GOT3 (cell line): ENCODE measurements at regions not wholly inside any gene's neighbourhood (a gene's known extent, or its start where the extent isn't known, plus 50 kb on each side); places are given as distances from the start of the nearest gene placed in this dataset.
"Not testable (repeated sequence)": the region's sequence is repeated elsewhere in the genome, so short reads cannot be mapped to it uniquely, and the experiment has no call there.

ENCODE experiments used
- DNase-seq: peaks from one replicate; lab custom pipeline; 2025; ENCODE audit warnings: mixed read lengths; lab: John Stamatoyannopoulos, UW

- no peak for DNase-seq
Measured at GRCh38 chr13:103895835-103896531, 829.8 kb upstream of the SLC10A2 start.

- no peak for DNase-seq
Measured at GRCh38 chr13:103894626-103895025, 828.4 kb upstream of the SLC10A2 start.

GRCh38 chr13:103884101-103884723, 818.0 kb upstream of the SLC10A2 start:
- DNase-seq, result no peak

DNA sequence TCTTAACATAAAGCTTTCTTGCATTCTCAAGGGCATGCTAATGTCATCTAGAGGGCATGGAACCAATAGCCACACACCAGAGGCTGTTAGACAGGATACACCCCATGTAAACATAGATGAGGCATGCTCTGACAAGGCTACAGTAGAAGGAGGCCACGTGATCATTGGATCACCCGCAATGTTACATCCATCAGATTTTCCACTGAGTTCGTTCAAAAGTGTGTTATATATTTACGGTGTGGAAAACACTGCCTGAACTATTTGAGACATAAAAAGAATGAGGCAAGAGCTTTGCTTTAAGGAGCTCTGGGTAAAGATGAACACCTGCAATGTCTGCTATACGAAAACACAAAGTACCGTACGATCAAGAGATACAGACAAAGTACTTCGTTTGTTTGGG, 817.5 kb upstream of the SLC10A2 start:
- no peak for DNase-seq

GRCh38 chr13:103883164-103883563, 816.9 kb upstream of the SLC10A2 start:
- peak; percentile 11 for DNase-seq

DNA sequence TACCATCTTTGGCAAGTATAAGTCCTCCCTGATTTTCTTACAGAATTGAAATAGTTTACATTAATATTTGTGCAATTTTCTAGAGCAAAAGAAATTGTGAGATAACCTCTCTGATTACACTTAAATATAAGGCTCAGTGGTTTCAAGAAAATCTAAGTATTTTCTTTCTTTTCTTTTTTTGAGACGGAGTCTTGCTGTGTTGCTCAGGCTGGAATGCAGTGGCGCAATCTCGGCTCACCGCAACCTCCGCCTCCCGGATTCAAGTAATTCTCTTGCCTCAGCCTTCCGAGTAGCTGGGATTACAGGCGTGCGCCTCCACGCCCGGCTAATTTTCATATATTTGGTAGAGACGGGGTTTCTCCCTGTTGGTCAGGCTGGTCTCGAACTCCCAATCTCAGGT, 813.9 kb upstream of the SLC10A2 start:
- DNase-seq, result not testable (repeated sequence)

DNA sequence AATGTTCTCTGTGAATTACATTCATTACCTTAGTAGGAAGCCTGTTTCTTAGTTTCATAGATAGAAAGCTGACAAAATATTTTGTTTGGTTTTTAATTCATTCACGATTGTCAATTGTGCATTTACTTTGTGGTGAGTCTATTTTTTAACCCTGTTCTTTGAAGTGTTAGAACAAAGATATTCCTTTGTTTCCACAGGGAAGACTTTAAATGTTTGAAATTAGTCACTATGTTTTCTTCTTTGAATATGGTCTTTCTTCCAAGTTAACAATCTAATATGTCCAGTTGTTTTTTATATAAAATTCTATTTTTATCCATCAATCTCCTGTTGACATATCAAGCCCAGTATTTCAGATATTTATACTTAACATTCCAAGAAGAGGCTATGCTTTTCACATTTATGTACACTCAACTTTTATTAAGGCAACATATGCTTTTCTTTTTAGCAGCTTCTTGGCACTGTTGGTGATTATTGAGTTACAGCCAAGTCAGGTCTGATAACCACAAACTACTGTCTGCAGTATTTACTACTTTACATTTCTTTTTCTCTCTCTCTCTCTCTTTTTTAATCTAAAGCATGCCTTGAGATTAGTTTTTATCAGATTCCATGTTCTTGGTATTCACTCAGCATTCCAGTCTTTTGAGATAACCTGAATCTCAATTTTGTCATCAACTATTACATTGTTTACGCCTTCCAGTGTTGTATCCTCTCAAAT, 812.8 kb upstream of the SLC10A2 start:
- DNase-seq, result no peak

DNA sequence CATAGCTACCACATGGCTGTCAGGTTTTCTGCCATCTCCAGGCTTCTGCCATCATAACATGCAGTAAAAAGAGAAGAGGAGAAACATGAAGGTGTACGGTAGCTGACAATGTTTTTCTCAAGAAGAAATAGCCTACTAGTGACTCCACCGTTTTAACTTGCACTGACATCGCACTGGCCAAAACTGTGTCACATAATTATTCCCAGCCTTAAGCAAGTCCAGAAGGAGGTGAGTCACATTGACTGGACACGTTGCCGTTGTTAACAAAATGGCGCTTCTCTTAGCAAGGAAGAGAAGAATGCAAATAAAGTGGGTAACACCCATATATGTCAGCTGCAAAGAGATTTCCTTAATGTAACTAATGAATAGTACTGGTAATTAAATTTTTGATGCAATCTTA, 810.4 kb upstream of the SLC10A2 start:
- no peak for DNase-seq

DNA sequence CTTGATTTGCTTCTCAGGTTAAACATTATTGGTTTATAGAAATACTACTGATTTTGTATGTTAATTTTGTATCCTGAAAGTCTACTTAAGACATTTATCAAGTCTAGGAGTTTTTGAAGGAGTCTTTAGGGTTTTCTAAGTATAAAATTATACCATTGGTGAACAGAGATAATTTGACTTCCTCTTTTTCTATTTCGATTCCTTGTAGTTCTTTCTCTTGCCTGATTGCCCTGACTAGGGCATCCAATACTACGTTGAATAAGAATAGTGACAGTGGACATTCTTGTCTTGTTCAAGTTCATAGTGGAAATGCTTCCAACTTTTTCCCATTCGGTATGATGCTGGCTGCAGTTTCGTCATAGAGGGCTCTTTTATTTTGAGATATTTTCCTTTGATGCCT, 807.5 kb upstream of the SLC10A2 start:
- DNase-seq, result no peak

DNA sequence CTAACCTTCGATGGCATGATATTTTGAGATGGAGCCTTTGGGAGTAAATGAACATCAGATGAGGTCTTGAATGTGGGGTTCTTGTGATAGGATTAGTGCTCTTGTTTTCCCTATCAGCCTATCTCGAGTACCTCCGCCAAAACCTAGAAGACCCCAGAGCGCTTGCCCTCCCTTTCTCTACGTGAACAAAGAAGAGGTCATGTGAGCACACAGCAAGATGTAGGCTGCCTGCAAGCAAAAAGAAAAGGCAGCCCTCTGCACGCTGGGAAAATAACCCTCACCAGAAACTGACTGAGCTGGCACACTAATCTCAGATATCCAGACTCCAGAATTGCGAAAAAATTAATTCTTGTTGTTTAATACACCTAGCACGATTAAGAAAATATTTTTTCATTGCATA, 799.8 kb upstream of the SLC10A2 start:
- no peak for DNase-seq

DNA sequence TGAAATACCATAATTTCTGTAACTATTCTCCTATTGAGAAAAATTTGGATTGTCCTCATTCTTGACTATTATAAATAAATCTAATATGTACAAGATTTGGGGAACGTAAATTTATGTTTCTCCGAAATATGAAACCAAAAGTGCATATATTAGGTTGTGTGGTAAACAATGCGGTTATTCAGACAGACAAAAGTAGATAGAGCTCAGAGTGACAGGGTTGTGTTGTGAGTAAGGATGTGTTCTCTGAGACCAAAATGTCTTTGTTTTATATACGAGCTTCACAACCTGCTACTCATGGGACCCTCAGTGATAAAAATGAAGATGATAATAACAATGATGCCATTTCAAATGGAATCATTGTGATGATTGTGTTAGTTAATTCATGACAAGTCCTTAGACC, 796.3 kb upstream of the SLC10A2 start:
- DNase-seq, result no peak

GRCh38 chr13:103859952-103860351, 793.7 kb upstream of the SLC10A2 start:
- DNase-seq, result no peak

GRCh38 chr13:103852036-103852435, 785.8 kb upstream of the SLC10A2 start:
- DNase-seq, result no peak

GRCh38 chr13:103844471-103844870, 778.3 kb upstream of the SLC10A2 start:
- DNase-seq, result no peak

GRCh38 chr13:103839460-103839859, 773.2 kb upstream of the SLC10A2 start:
- no peak for DNase-seq

- no peak for DNase-seq
Measured at GRCh38 chr13:103835052-103835451, 768.8 kb upstream of the SLC10A2 start.

- no peak for DNase-seq
Measured at GRCh38 chr13:103833294-103833852, 767.2 kb upstream of the SLC10A2 start.

- no peak for DNase-seq
Measured at GRCh38 chr13:103815619-103816018, 749.4 kb upstream of the SLC10A2 start.

DNA sequence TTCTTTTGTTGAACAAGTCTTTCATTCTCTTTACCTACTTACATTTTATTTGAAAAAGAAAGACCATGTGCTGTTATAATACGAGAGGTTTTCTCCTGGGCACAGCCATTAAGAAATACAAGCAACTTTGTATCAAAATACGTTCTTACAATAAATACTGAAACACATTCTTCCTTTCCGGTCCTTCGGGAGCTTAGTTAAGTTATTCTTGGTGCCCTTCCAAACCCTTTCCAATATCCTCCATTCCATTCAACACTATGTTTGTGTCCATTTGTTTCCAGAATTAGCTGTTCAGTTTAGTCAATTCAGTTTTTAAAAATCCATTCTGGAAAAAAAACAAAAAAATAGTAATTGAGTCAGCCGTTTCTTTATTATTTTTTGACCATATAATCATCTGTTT, 746.8 kb upstream of the SLC10A2 start:
- DNase-seq, result no peak

DNA sequence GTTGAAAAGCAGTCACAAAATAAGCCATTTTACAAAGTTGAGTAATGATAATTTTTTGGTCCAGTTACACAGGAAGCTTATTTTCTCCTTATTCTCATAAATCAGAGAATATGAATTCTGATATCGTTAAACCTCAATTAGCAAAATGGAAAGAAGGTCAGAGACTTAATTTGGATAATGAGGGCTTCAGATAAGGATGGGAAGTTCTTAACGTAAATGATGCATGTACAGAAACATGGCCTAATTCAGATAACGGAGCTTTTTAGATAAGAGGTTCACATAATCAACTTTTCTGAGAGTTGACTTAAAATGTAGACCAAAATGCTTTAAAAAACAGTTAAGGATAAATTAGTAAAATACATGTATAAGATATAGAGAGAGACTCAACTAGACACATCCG, 746.3 kb upstream of the SLC10A2 start:
- DNase-seq, result no peak

DNA sequence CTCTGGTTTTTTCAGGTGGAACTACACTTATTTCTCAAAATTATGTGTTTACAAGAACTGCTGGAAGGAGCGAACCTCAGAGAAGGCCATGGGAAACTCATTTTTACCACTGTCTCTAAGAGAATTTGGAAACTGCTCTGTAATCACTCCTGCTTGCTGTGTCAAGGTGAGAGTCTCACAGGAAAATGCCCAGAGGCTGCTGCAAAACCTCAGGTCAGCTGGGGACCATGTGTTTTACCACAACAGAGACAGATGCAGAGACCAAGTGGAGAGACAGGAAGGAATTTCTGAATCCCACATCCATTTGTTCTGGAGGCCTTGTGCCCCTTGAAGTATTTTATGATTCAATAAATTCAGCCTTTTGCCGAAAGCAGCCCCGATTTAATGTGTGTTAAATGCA, 743.8 kb upstream of the SLC10A2 start:
- no peak for DNase-seq

GRCh38 chr13:103805771-103806170, 739.6 kb upstream of the SLC10A2 start:
- DNase-seq, result no peak

GRCh38 chr13:103803349-103803748, 737.1 kb upstream of the SLC10A2 start:
- no peak for DNase-seq
